ENCODE measurements at regions not wholly inside any gene's neighbourhood (a gene's known extent, or its start where the extent isn't known, plus 50 kb on each side); places are given as distances from the start of the nearest gene placed in this dataset.
A peak's percentile ranks its signal among the peaks of the same experiment; 100 is the strongest.

GRCh38 chr4:36722986-36723385 is 441.6 kb downstream of the DTHD1 start:
- TF ChIP-seq EZH2 (IDR thresholded peaks at IDR 0.05; ENCODE audit: borderline replicate concordance, low read length) (no peak), CTCF (IDR thresholded peaks at IDR 0.05; ENCODE audit: low read length) (peak; percentile 13; the same call in 1 of the 2 replicates)

Measured in OCI-LY1 (cell line).